Body of pancreas (tissue), 4 donors: ENCODE measurements at regions not wholly inside any gene's neighbourhood (a gene's known extent, or its start where the extent isn't known, plus 50 kb on each side); places are given as distances from the start of the nearest gene placed in this dataset.

Experiments used
- ATAC-seq: fragments of 150-250 bp; one replicate; pipeline ENCODE4 v1.9.1; 2016
- DNase-seq, 4 donors: peaks; one replicate each; pipeline ENCODE4 v3.0.0-alpha.2; 2019
- H3K27ac ChIP-seq, 4 donors: fragments of 200-600 bp; sonication (generic); 1 replicate in 3 of 4; 2 replicates in 1 of 4; pipeline versions ENCODE4 v1.5.1 to v1.6.1; 2016 to 2019; ENCODE audit warnings: mild to moderate bottlenecking in 1 of 4, mixed read lengths in 1 of 4, moderate library complexity in 1 of 4
- H3K27me3 ChIP-seq, 2 donors: fragments of 200-600 bp; sonication (generic); one replicate each; pipeline ENCODE4 v1.6.0; 2016; ENCODE audit warnings: mild to moderate bottlenecking in 1 of 2
- H3K36me3 ChIP-seq, 2 donors: fragments of 200-600 bp; sonication (generic); replicated peaks in 1 of 2; 2 replicates each; pipeline ENCODE4 v1.5.1; 2016; ENCODE audit warnings: low read depth in 2 of 2; ENCODE audit not compliant: insufficient read depth in 1 of 2
- H3K4me1 ChIP-seq: fragments of 200-600 bp; sonication (generic); one replicate; pipeline ENCODE4 v1.6.0; 2016
- H3K4me3 ChIP-seq, 2 donors: fragments of 200-600 bp; sonication (generic); 1 replicate in 1 of 2; 2 replicates in 1 of 2; pipeline ENCODE4 v1.5.1; 2016 to 2019
- H3K9me3 ChIP-seq, 3 donors: fragments of 200-600 bp; sonication (generic); 1 replicate in 2 of 3; 2 replicates in 1 of 3; pipeline ENCODE4 v1.5.1; 2016
- CTCF ChIP-seq, 7 experiments: fragments of 450-650 bp in 4 of 7; fragments of 200-600 bp in 3 of 7; sonication (generic) in 3 of 7; IDR thresholded peaks; one replicate each; pipeline ENCODE4 v1.5.1; 2016 to 2019; ENCODE audit warnings: antibody characterized with exemption in 7 of 7
- POLR2A ChIP-seq, 3 donors: fragments of 450-650 bp; IDR thresholded peaks; one replicate each; pipeline ENCODE4 v1.6.1; 2016; ENCODE audit warnings: antibody characterized with exemption in 3 of 3, mild to moderate bottlenecking in 2 of 3
- WGBS, 2 donors: methylation state at CpG; one replicate each; pipeline ENCODE4 v1.1.5; 2017; 5-methylcytosine and 5-hydroxymethylcytosine counted together
- intact Hi-C: fragments of 100-400 bp; cut with DNase I; formaldehyde crosslinking; loops from one replicate; pipeline ENCODE4 v1.15.1; 2023

GRCh38 chr14:98725191-98725590 lies 546.8 kb downstream of the BCL11B start:
- no peak for ATAC-seq
- H3K27me3 ChIP-seq = no peaks in the 10 kb centered on the region
- no peaks in the 10 kb centered on the region for H3K9me3 ChIP-seq
- no peaks in the 10 kb centered on the region for H3K36me3 ChIP-seq
- 47 to 49% methylated on average over 7 of the region's 7 CpGs for WGBS, 2 donors
- no peak for DNase-seq
- no peak overlapping the region for H3K27ac ChIP-seq
- no peak for TF ChIP-seq CTCF (IDR thresholded peaks at IDR 0.05)
- no peak for TF ChIP-seq POLR2A (IDR thresholded peaks at IDR 0.05)
- intact Hi-C loops = no loop called here
- no peak overlapping the region for H3K4me3 ChIP-seq
- no peaks in the 10 kb centered on the region for H3K4me1 ChIP-seq

GRCh38 chr14:98725676-98726075 lies 546.3 kb downstream of the BCL11B start:
- WGBS, 2 donors = 63 to 71% methylated on average over 9 of the region's 9 CpGs
- no peak overlapping the region for H3K4me3 ChIP-seq
- no peaks in the 10 kb centered on the region for H3K27me3 ChIP-seq
- H3K27ac ChIP-seq = no peak overlapping the region
- ATAC-seq (no peak), DNase-seq (no peak)
- TF ChIP-seq POLR2A (IDR thresholded peaks at IDR 0.05) = no peak
- no peak for TF ChIP-seq CTCF (IDR thresholded peaks at IDR 0.05)
- intact Hi-C loops = no loop called here
- H3K36me3 ChIP-seq = no peaks in the 10 kb centered on the region
- H3K4me1 ChIP-seq = no peaks in the 10 kb centered on the region
- no peaks in the 10 kb centered on the region for H3K9me3 ChIP-seq

- 65 to 72% methylated on average over 11 of the region's 11 CpGs for WGBS, 2 donors
- no peak for ATAC-seq
- DNase-seq = no peak
Measured at GRCh38 chr14:98726585-98727405, 545.2 kb downstream of the BCL11B start.

DNA sequence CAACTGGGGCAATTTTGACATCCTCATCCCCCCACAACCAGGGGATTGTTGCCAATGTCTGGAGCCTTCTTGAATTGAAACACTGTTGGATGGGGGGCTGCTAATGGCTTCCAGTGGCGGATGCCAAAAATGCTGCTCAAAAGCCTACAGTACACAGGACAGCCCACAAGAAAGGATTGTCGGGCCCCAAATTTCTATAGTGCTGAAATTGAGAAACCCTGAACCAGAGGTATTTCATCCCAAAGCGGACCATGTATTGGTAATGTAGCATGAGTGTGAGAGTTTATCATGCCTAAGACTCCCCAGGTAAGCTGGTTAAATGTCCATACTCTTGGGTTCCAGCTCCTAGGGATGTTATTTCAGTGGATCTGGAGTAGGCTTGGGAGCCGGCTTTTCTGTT lies 544.0 kb downstream of the BCL11B start:
- Histone ChIP-seq H3K9me3 (no peaks in the 10 kb centered on the region), H3K4me3 (no peak overlapping the region), H3K36me3 (no peaks in the 10 kb centered on the region), H3K27ac (no peak overlapping the region), H3K27me3 (no peaks in the 10 kb centered on the region), H3K4me1 (no peaks in the 10 kb centered on the region)
- DNase-seq (no peak), ATAC-seq (no peak)
- intact Hi-C loops = no loop called here
- 69 to 82% methylated on average over 4 of the region's 4 CpGs for WGBS, 2 donors
- no peak for TF ChIP-seq POLR2A (IDR thresholded peaks at IDR 0.05)
- TF ChIP-seq CTCF (IDR thresholded peaks at IDR 0.05) = no peak

More at GRCh38 chr14:98726585-98727405, 545.2 kb downstream of the BCL11B start:
- intact Hi-C loops = no loop called here
- TF ChIP-seq CTCF (IDR thresholded peaks at IDR 0.05) (no peak), POLR2A (IDR thresholded peaks at IDR 0.05) (no peak)
- Histone ChIP-seq H3K36me3 (no peaks in the 10 kb centered on the region), H3K4me3 (no peak overlapping the region), H3K27ac (no peak overlapping the region), H3K4me1 (no peaks in the 10 kb centered on the region), H3K9me3 (no peaks in the 10 kb centered on the region), H3K27me3 (no peaks in the 10 kb centered on the region)

DNA sequence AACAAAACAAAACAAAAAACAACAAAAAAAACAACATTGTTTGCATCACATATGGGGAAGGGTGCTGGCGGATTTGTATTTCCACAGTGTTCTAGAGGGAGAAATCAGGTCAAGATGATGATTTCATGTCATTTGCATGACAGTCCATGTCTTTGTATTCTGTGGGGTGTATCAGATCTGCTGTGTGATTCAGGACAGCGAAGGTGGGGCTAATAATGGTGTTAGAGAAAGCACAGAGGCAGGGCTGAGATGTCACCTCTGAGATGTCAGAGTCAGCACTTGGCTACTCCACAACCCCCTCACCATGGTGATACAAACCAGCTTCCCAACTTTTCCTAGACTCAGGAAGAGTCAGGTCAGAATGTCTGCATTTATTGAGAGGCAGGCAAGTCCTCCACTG lies 543.2 kb downstream of the BCL11B start:
- Histone ChIP-seq H3K27me3 (no peaks in the 10 kb centered on the region), H3K9me3 (no peaks in the 10 kb centered on the region), H3K36me3 (no peaks in the 10 kb centered on the region), H3K4me1 (no peaks in the 10 kb centered on the region), H3K4me3 (no peak overlapping the region), H3K27ac (no peak overlapping the region)
- 71 to 74% methylated on average over 2 of the region's 2 CpGs for WGBS, 2 donors
- ATAC-seq (no peak), DNase-seq (no peak)
- TF ChIP-seq CTCF (IDR thresholded peaks at IDR 0.05) (no peak), POLR2A (IDR thresholded peaks at IDR 0.05) (no peak)
- intact Hi-C loops = no loop called here
